NB4 (cell line): ENCODE measurements at regions not wholly inside any gene's neighbourhood (a gene's known extent, or its start where the extent isn't known, plus 50 kb on each side); places are given as distances from the start of the nearest gene placed in this dataset.
"Not testable (repeated sequence)": the region's sequence is repeated elsewhere in the genome, so short reads cannot be mapped to it uniquely, and the experiment has no call there.

ENCODE experiments used
- DNase-seq: peaks from one replicate; pipeline ENCODE4 v3.0.0; 2010; ENCODE audit warnings: low read depth
- H3K4me3 ChIP-seq: one replicate; pipeline ENCODE4 v1.5.1; 2011; ENCODE audit warnings: mild to moderate bottlenecking, low read depth, low read length, moderate library complexity
- MYC ChIP-seq: IDR thresholded peaks from 2 replicates; pipeline ENCODE4 v1.6.1; 2011; ENCODE audit warnings: low read depth, low read length
- POLR2A ChIP-seq: IDR thresholded peaks from 2 replicates; pipeline ENCODE4 v1.6.1; 2011; ENCODE audit warnings: mild to moderate bottlenecking; ENCODE audit not compliant: insufficient read length; ENCODE audit errors: extremely low read depth
- TF ChIP-seq, protein P1 (sequence below): IDR thresholded peaks from one replicate; pipeline ENCODE4 v1.5.1; 2012; ENCODE audit warnings: low read depth, low read length
- TF ChIP-seq, protein P2 (sequence below): IDR thresholded peaks from 2 replicates; pipeline ENCODE4 v1.6.1; 2011; ENCODE audit warnings: low read depth, low read length

DNA sequence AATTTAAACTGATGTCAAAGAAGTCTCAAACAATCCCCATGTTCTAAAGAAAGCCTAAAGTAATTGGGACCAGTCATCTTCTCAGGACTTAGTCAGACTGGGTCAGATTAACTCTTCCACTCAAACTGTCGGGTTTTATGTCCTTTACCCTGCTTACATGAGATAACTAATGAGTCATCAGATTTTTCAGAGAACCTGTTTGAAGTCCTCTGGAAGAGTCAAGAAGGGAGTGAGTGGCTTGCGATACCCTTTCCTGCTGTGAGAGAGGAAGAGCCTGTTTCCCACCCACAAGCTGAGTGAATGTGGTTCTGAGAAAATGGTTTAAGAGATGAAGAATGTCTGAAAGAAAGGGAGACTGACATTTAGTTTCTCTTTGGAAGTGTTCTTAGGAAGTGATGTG, 1866.7 kb upstream of the C9orf72 start:
- no peak for TF ChIP-seq POLR2A
- TF ChIP-seq, protein P1, sequence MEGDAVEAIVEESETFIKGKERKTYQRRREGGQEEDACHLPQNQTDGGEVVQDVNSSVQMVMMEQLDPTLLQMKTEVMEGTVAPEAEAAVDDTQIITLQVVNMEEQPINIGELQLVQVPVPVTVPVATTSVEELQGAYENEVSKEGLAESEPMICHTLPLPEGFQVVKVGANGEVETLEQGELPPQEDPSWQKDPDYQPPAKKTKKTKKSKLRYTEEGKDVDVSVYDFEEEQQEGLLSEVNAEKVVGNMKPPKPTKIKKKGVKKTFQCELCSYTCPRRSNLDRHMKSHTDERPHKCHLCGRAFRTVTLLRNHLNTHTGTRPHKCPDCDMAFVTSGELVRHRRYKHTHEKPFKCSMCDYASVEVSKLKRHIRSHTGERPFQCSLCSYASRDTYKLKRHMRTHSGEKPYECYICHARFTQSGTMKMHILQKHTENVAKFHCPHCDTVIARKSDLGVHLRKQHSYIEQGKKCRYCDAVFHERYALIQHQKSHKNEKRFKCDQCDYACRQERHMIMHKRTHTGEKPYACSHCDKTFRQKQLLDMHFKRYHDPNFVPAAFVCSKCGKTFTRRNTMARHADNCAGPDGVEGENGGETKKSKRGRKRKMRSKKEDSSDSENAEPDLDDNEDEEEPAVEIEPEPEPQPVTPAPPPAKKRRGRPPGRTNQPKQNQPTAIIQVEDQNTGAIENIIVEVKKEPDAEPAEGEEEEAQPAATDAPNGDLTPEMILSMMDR: no peak
- TF ChIP-seq MYC: no peak
- TF ChIP-seq, protein P2, sequence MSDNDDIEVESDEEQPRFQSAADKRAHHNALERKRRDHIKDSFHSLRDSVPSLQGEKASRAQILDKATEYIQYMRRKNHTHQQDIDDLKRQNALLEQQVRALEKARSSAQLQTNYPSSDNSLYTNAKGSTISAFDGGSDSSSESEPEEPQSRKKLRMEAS: no peak
- DNase-seq: no peak

DNA sequence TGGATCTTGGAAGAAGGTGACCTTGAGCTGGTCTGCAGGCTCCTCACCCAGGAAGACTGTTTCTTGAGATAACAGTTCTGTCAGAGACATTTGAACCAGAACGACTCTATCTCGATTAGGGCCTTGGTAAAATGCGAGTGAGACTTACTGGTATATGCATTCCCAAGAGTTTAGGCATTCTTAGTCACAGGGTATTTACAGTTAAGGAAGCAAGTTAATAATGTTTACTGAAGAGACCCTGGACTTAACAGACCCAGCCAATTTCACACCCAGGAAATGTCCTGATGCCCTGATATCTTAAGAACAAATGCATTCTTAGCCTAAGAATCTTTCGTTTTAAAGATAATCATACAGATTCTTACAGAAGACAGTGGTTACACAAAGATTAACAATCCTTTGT, 1867.2 kb upstream of the C9orf72 start:
- TF ChIP-seq POLR2A (no peak), MYC (no peak)
- TF ChIP-seq, protein P1: no peak
- TF ChIP-seq, protein P2: no peak
- H3K4me3 ChIP-seq: no peak overlapping the region
- no peak for DNase-seq

More for the DNA sequence above, 1866.7 kb upstream of the C9orf72 start:
- H3K4me3 ChIP-seq: no peak overlapping the region

DNA sequence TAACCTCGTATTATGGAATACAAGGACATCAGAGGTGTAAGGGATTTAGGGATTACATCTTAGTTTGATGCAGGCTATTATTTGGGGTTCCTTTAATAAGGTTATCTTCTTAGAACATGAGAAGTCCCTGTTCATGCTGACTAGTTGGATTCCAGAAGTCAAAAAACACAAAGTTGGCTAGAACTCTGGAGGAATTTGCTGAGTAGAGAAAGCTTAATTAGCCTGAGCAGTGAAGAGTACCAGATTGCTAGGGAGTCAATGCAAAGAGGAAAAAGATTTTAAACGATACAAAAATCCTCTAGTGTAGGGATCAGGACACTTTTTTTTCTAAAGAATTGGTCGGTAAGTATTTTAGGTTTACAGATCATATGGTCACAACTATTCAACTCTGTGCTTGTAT, 1872.5 kb upstream of the C9orf72 start:
- no peak for DNase-seq
- TF ChIP-seq MYC: no peak
- TF ChIP-seq POLR2A: no peak
- TF ChIP-seq, protein P2: no peak
- TF ChIP-seq, protein P1: no peak
- H3K4me3 ChIP-seq: no peak overlapping the region

DNA sequence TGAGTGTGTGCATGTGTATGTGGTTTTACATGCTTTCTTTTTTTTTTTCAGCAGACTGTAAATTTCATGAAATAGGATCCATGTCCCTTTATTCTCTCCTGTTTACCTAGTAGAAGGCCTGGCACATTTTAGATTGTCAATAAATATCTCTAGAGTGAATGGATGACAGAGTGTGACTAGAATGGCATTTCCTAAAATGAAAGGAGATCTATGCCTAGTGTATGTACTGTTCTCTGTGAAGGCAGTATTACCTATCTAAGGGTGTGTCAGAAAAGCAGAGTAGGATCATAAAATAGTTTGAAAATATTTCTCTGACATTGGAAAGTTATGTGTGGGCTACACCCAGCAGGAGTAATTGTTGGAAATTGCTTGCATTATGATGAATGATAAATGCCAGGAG, 1876.0 kb upstream of the C9orf72 start:
- no peak overlapping the region for H3K4me3 ChIP-seq
- TF ChIP-seq POLR2A (no peak), MYC (no peak)
- TF ChIP-seq, protein P1: no peak
- TF ChIP-seq, protein P2: no peak
- no peak for DNase-seq

DNA sequence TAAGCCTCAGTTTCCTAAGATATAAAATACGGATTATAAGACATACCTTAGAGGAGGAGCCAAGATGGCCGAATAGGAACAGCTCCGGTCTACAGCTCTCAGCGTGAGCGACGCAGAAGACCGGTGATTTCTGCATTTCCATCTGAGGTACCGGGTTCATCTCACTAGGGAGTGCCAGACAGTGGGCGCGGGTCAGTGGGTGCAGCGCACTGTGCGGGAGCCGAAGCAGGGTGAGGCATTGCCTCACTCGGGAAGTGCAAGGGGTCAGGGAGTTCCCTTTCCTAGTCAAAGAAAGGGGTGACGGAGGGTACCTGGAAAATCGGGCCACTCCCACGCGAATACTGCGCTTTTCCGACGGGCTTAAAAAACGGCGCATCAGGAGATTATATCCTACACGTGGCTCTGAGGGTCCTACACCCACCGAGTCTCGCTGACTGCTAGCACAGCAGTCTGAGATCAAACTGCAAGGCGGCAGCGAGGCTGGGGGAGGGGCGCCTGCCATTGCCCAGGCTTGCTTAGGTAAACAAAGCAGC, 1877.1 kb upstream of the C9orf72 start:
- H3K4me3 ChIP-seq: not testable (repeated sequence)

DNA sequence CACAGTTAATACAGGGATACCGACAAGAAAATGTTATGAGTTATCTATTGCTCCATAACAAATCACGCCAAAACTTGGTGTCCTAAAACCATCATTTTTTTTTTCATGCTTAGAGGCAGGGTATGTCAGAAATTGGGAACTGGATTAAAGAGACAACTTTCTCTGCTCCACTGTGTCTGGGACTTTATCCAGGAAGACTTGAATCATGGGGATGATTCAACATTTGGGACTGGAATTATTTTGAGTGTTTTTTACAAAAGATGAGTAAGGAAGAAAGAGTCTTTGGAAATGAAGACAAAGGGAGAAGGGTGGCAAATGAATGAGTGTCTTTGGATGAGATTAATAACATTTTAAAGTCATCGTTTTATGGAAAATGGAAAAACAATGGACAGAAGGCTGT, 1883.7 kb upstream of the C9orf72 start:
- no peak for DNase-seq
- no peak overlapping the region for H3K4me3 ChIP-seq
- no peak for TF ChIP-seq POLR2A
- TF ChIP-seq, protein P2: no peak
- TF ChIP-seq MYC: no peak
- TF ChIP-seq, protein P1: no peak

More for the DNA sequence above, 1877.1 kb upstream of the C9orf72 start:
- DNase-seq: not testable (repeated sequence)
